Keratinocyte (primary cell): ENCODE measurements at regions not wholly inside any gene's neighbourhood (a gene's known extent, or its start where the extent isn't known, plus 50 kb on each side); places are given as distances from the start of the nearest gene placed in this dataset.

ENCODE experiments used
- DNase-seq: peaks from one replicate; pipeline ENCODE4 v3.0.0-alpha.2; 2011; ENCODE audit warnings: low read depth, missing footprints, low spot score
- FAIRE-seq: peaks from 2 replicates; lab custom pipeline; 2011; peaks lifted over from hg19 to GRCh38; lab: Jason Lieb, UNC
- H2AFZ ChIP-seq: 2 replicates; pipeline ENCODE4 v1.6.0; 2012; ENCODE audit warnings: low read length, control low read depth, inconsistent platforms; ENCODE audit not compliant: control insufficient read depth
- H3K27ac ChIP-seq: 2 replicates; pipeline ENCODE4 v1.5.1; 2011; ENCODE audit warnings: low read length; ENCODE audit not compliant: control insufficient read depth, insufficient read depth
- H3K27me3 ChIP-seq: 3 replicates; pipeline ENCODE4 v1.6.0; 2011; ENCODE audit warnings: low read length; ENCODE audit not compliant: control insufficient read depth, insufficient read depth; ENCODE audit errors: extremely low read depth
- H3K36me3 ChIP-seq, 2 experiments: 2 replicates in 1 of 2; 3 replicates in 1 of 2; pipeline ENCODE4 v1.5.1; 2011; ENCODE audit warnings: low read length in 2 of 2, mild to moderate bottlenecking in 1 of 2; ENCODE audit not compliant: control insufficient read depth in 2 of 2, insufficient read depth in 2 of 2; ENCODE audit errors: extremely low read depth in 1 of 2
- H3K4me1 ChIP-seq: 3 replicates; pipeline ENCODE4 v1.5.1; 2011; ENCODE audit warnings: low read length; ENCODE audit not compliant: control insufficient read depth, insufficient read depth; ENCODE audit errors: extremely low read depth
- H3K4me2 ChIP-seq: 3 replicates; pipeline ENCODE4 v1.6.0; 2011; ENCODE audit warnings: low read depth, low read length; ENCODE audit not compliant: control insufficient read depth, insufficient read depth; ENCODE audit errors: extremely low read depth
- H3K4me3 ChIP-seq, 3 experiments: fragments of 200-600 bp in 1 of 3; sonication (generic) in 1 of 3; 2 replicates in 2 of 3; 3 replicates in 1 of 3; pipeline ENCODE4 v1.5.1; 2011 to 2016; ENCODE audit warnings: low read length in 3 of 3, mild to moderate bottlenecking in 3 of 3, control low read depth in 2 of 3, inconsistent platforms in 1 of 3, low read depth in 1 of 3, mixed read lengths in 1 of 3, mixed run types in 1 of 3, moderate library complexity in 1 of 3; ENCODE audit not compliant: control insufficient read depth in 2 of 3, insufficient read depth in 2 of 3; ENCODE audit errors: extremely low read depth in 1 of 3
- H3K79me2 ChIP-seq: 2 replicates; pipeline ENCODE4 v1.6.0; 2012; ENCODE audit warnings: low read length; ENCODE audit not compliant: control insufficient read depth, insufficient read depth
- H3K9ac ChIP-seq: 3 replicates; pipeline ENCODE4 v1.6.0; 2011; ENCODE audit warnings: low read length; ENCODE audit not compliant: control insufficient read depth, insufficient read depth; ENCODE audit errors: extremely low read depth
- H3K9me1 ChIP-seq: 3 replicates; pipeline ENCODE4 v1.6.0; 2011; ENCODE audit warnings: low read length; ENCODE audit not compliant: control insufficient read depth, insufficient read depth; ENCODE audit errors: extremely low read depth
- H3K9me3 ChIP-seq: 2 replicates; pipeline ENCODE4 v1.5.1; 2012; ENCODE audit warnings: low read depth, low read length; ENCODE audit not compliant: control insufficient read depth
- H4K20me1 ChIP-seq: 3 replicates; pipeline ENCODE4 v1.6.0; 2011; ENCODE audit warnings: low read length; ENCODE audit not compliant: control insufficient read depth, insufficient read depth; ENCODE audit errors: extremely low read depth
- CTCF ChIP-seq, 3 experiments: IDR thresholded peaks in 1 of 3; conservative IDR thresholded peaks in 1 of 3; optimal IDR thresholded peaks in 1 of 3; 2 replicates in 2 of 3; 3 replicates in 1 of 3; pipeline versions ENCODE3 to v1.5.1; 2011; ENCODE audit warnings: low read length in 3 of 3, mild to moderate bottlenecking in 3 of 3, moderate library complexity in 2 of 3, control low read depth in 1 of 3, inconsistent platforms in 1 of 3; ENCODE audit not compliant: insufficient read depth in 2 of 3; ENCODE audit errors: extremely low read depth in 1 of 3
- EZH2 ChIP-seq: IDR thresholded peaks from one replicate; pipeline ENCODE4 v1.6.1; 2012; ENCODE audit warnings: inconsistent platforms, mild to moderate bottlenecking, low read length, moderate library complexity
- dilution Hi-C: fragments of 300-500 bp; cut with MboI; formaldehyde crosslinking; loops from one replicate; pipeline ENCODE4 v1.7.0; 2020; ENCODE audit warnings: low sequenced_read_pairs; ENCODE audit not compliant: extremely low pct_ligation_motif_present

- Histone ChIP-seq H3K9me1 (no peaks in the 10 kb centered on the region), H3K36me3 (no peaks in the 10 kb centered on the region), H2AFZ (no peak overlapping the region), H3K9ac (no peak overlapping the region), H4K20me1 (no peaks in the 10 kb centered on the region), H3K4me3 (no peak overlapping the region), H3K79me2 (no peaks in the 10 kb centered on the region), H3K27me3 (no peaks in the 10 kb centered on the region), H3K27ac (no peak overlapping the region), H3K9me3 (no peaks in the 10 kb centered on the region), H3K4me1 (no peaks in the 10 kb centered on the region), H3K4me2 (no peak overlapping the region)
- no peak for TF ChIP-seq EZH2
- TF ChIP-seq CTCF (optimal IDR thresholded peaks at IDR 0.05 in 1 of 3, IDR thresholded peaks at IDR 0.05 in 1 of 3, conservative IDR thresholded peaks at IDR 0.05 in 1 of 3; ENCODE audit: extremely low read depth in 1 of 3, insufficient read depth in 2 of 3, low read length in 3 of 3) = no peak
- dilution Hi-C loops = no loop called here
- FAIRE-seq (no peak), DNase-seq (no peak)
Observed at GRCh38 chr6:167394339-167394738, 69.5 kb downstream of the TTLL2 start.

GRCh38 chr6:167394820-167395219 is 69.9 kb downstream of the TTLL2 start:
- dilution Hi-C loops = no loop called here
- no peaks in the 10 kb centered on the region for H4K20me1 ChIP-seq
- no peak for FAIRE-seq
- H3K4me2 ChIP-seq = no peak overlapping the region
- no peak overlapping the region for H3K4me3 ChIP-seq
- H3K27ac ChIP-seq = no peak overlapping the region
- no peak overlapping the region for H3K9ac ChIP-seq
- H3K9me1 ChIP-seq = no peaks in the 10 kb centered on the region
- no peaks in the 10 kb centered on the region for H3K79me2 ChIP-seq
- no peak for DNase-seq
- TF ChIP-seq CTCF (optimal IDR thresholded peaks at IDR 0.05 in 1 of 3, IDR thresholded peaks at IDR 0.05 in 1 of 3, conservative IDR thresholded peaks at IDR 0.05 in 1 of 3; ENCODE audit: extremely low read depth in 1 of 3, insufficient read depth in 2 of 3, low read length in 3 of 3) (no peak), EZH2 (no peak)
- H2AFZ ChIP-seq = no peak overlapping the region
- H3K27me3 ChIP-seq = no peaks in the 10 kb centered on the region
- no peaks in the 10 kb centered on the region for H3K36me3 ChIP-seq
- H3K9me3 ChIP-seq = no peaks in the 10 kb centered on the region
- no peaks in the 10 kb centered on the region for H3K4me1 ChIP-seq
